DND-41 (cell line): ENCODE measurements at regions not wholly inside any gene's neighbourhood (a gene's known extent, or its start where the extent isn't known, plus 50 kb on each side); places are given as distances from the start of the nearest gene placed in this dataset.
A peak's percentile ranks its signal among the peaks of the same experiment; 100 is the strongest.

Experiments used
- ATAC-seq: fragments of 200-7000 bp; cut with Tn5 transposase; 3 replicates; pipeline ENCODE4 v1.9.1; 2021; ENCODE audit warnings: low read depth; ENCODE audit not compliant: insufficient read depth
- DNase-seq: peaks from one replicate; pipeline ENCODE4 v3.0.0-alpha.2; 2020
- H2AFZ ChIP-seq: 2 replicates; pipeline ENCODE4 v1.6.0; 2012; ENCODE audit warnings: low read depth, low read length
- H3K27ac ChIP-seq: 2 replicates; pipeline ENCODE4 v1.5.1; 2012; ENCODE audit warnings: low read length, inconsistent platforms
- H3K27me3 ChIP-seq: fragments of 200-600 bp; sonication (generic); 2 replicates; pipeline ENCODE4 v1.6.0; 2012; ENCODE audit warnings: low read length, mild to moderate bottlenecking, inconsistent platforms; ENCODE audit not compliant: insufficient read depth, poor library complexity
- H3K36me3 ChIP-seq: 2 replicates; pipeline ENCODE4 v1.5.1; 2012; ENCODE audit warnings: low read length, inconsistent platforms; ENCODE audit not compliant: insufficient read depth
- H3K4me1 ChIP-seq: 2 replicates; pipeline ENCODE4 v1.5.1; 2012; ENCODE audit warnings: mild to moderate bottlenecking, low read length; ENCODE audit not compliant: insufficient read depth
- H3K4me2 ChIP-seq: 2 replicates; pipeline ENCODE4 v1.6.0; 2012; ENCODE audit warnings: mild to moderate bottlenecking, moderate library complexity, low read length, inconsistent platforms; ENCODE audit not compliant: insufficient read depth
- H3K4me3 ChIP-seq, 2 experiments: fragments of 200-600 bp in 1 of 2; shearing (Covaris generic) in 1 of 2; 2 replicates each; pipeline ENCODE4 v1.5.1; 2012 to 2016; ENCODE audit warnings: inconsistent platforms in 2 of 2, low read length in 2 of 2, mild to moderate bottlenecking in 2 of 2, low read depth in 1 of 2, moderate library complexity in 1 of 2
- H3K79me2 ChIP-seq: 2 replicates; pipeline ENCODE4 v1.6.0; 2012; ENCODE audit warnings: low read length, inconsistent platforms; ENCODE audit not compliant: insufficient read depth
- H3K9ac ChIP-seq: 2 replicates; pipeline ENCODE4 v1.6.0; 2012; ENCODE audit warnings: low read depth, mild to moderate bottlenecking, inconsistent platforms, low read length, moderate library complexity
- H3K9me3 ChIP-seq: 2 replicates; pipeline ENCODE4 v1.5.1; 2012; ENCODE audit warnings: low read length, moderate library complexity, mild to moderate bottlenecking, inconsistent platforms; ENCODE audit not compliant: insufficient read depth, severe bottlenecking
- H4K20me1 ChIP-seq: 2 replicates; pipeline ENCODE4 v1.6.0; 2012; ENCODE audit warnings: low read length; ENCODE audit not compliant: insufficient read depth
- CTCF ChIP-seq: IDR thresholded peaks from 2 replicates; pipeline ENCODE4 v1.5.1; 2012; ENCODE audit warnings: borderline replicate concordance, low read length, moderate library complexity, mild to moderate bottlenecking; ENCODE audit not compliant: poor library complexity, severe bottlenecking; ENCODE audit errors: extremely low read depth
- EZH2 ChIP-seq: IDR thresholded peaks from 3 replicates; pipeline ENCODE4 v1.6.1; 2012; ENCODE audit warnings: borderline replicate concordance, low read depth, mild to moderate bottlenecking, moderate library complexity, low read length, inconsistent platforms; ENCODE audit not compliant: severe bottlenecking

DNA sequence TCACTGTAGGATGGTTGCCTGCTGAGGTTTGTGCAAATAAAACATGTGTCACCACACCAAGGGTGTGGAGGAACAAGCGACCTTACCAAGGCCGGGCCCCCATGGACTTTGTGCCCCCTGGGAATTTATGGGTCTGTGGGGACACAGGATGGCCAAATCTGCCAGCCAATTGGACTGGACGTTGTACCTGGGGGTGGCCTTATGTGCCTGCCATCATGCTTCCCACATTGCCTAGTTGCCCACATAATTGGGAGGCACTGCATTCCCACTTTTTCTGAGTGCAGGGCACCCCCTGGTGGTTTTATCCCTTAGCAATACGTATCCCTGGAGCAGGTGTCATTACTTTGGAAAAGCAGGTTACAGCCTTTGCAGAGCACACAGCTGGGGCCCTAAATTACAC lies 92.6 kb upstream of the TMPO start:
- Histone ChIP-seq H3K79me2 (no peaks in the 10 kb centered on the region), H3K36me3 (no peaks in the 10 kb centered on the region), H3K27me3 (no peaks in the 10 kb centered on the region), H3K4me2 (no peak overlapping the region), H3K9me3 (no peaks in the 10 kb centered on the region), H4K20me1 (no peaks in the 10 kb centered on the region), H3K9ac (no peak overlapping the region), H3K4me3 (no peak overlapping the region), H3K4me1 (no peaks in the 10 kb centered on the region), H3K27ac (no peak overlapping the region), H2AFZ (no peak overlapping the region)
- no peak for DNase-seq
- TF ChIP-seq CTCF (peak; percentile 30), EZH2 (no peak)
- no peak for ATAC-seq

GRCh38 chr12:98423963-98424362 lies 91.4 kb upstream of the TMPO start:
- ATAC-seq, result no peak
- Histone ChIP-seq H3K27ac (no peak overlapping the region), H3K4me1 (no peaks in the 10 kb centered on the region)

GRCh38 chr12:98424726-98425401 lies 90.5 kb upstream of the TMPO start:
- Histone ChIP-seq H3K4me3 (no peak overlapping the region), H3K36me3 (no peaks in the 10 kb centered on the region), H3K27me3 (no peaks in the 10 kb centered on the region), H3K4me1 (no peaks in the 10 kb centered on the region), H3K27ac (no peak overlapping the region), H3K4me2 (peak overlapping the region; percentile 34; the same call in 1 of the 2 replicates), H3K9me3 (no peaks in the 10 kb centered on the region), H3K9ac (no peak overlapping the region), H4K20me1 (no peaks in the 10 kb centered on the region), H3K79me2 (no peaks in the 10 kb centered on the region), H2AFZ (0 out of 2 replicates have a peak overlapping the region, but pooled peaks have one; percentile 41)
- ATAC-seq, result peak; percentile 98
- TF ChIP-seq EZH2 (no peak), CTCF (peak; percentile 79)
- DNase-seq, result peak; percentile 67

More at GRCh38 chr12:98423963-98424362, 91.4 kb upstream of the TMPO start:
- H2AFZ ChIP-seq, result no peak overlapping the region
- no peak for DNase-seq
- no peak for TF ChIP-seq CTCF
- no peak for TF ChIP-seq EZH2
- H3K36me3 ChIP-seq, result no peaks in the 10 kb centered on the region
- no peak overlapping the region for H3K4me2 ChIP-seq
- H3K27me3 ChIP-seq, result no peaks in the 10 kb centered on the region
- no peaks in the 10 kb centered on the region for H4K20me1 ChIP-seq
- no peak overlapping the region for H3K4me3 ChIP-seq
- H3K79me2 ChIP-seq, result no peaks in the 10 kb centered on the region
- H3K9me3 ChIP-seq, result no peaks in the 10 kb centered on the region
- no peak overlapping the region for H3K9ac ChIP-seq
